Testis (tissue), 2 donors: ENCODE measurements at regions not wholly inside any gene's neighbourhood (a gene's known extent, or its start where the extent isn't known, plus 50 kb on each side); places are given as distances from the start of the nearest gene placed in this dataset.

Experiments
- CTCF ChIP-seq, 3 experiments: fragments of 450-650 bp in 2 of 3; fragments of 200-600 bp in 1 of 3; sonication (generic) in 1 of 3; IDR thresholded peaks; one replicate each; pipeline ENCODE4 v1.5.1; 2016 to 2019; ENCODE audit warnings: antibody characterized with exemption in 3 of 3, mild to moderate bottlenecking in 2 of 3, moderate library complexity in 1 of 3
- POLR2A ChIP-seq: fragments of 450-650 bp; IDR thresholded peaks from one replicate; pipeline ENCODE4 v1.6.1; 2017; ENCODE audit warnings: antibody characterized with exemption, mild to moderate bottlenecking, moderate library complexity

- TF ChIP-seq CTCF (IDR thresholded peaks at IDR 0.05) = no peak
- no peak for TF ChIP-seq POLR2A
Measured at GRCh38 chr15:35928847-35929246, 382.9 kb upstream of the DPH6 start.
